Activated CD4-positive, alpha-beta T cell treated with anti-CD3 and anti-CD28 coated beads, Interleukin-10, Interleukin-2, amounts not matched to agents 100 ng/mL and 50 ng/mL, durations not matched to agents 16 hours and 8 hours (primary cell): ENCODE measurements at regions not wholly inside any gene's neighbourhood (a gene's known extent, or its start where the extent isn't known, plus 50 kb on each side); places are given as distances from the start of the nearest gene placed in this dataset.

ENCODE experiments used
- DNase-seq: peaks from one replicate; pipeline ENCODE4 v3.0.0-alpha.2; 2020

DNA sequence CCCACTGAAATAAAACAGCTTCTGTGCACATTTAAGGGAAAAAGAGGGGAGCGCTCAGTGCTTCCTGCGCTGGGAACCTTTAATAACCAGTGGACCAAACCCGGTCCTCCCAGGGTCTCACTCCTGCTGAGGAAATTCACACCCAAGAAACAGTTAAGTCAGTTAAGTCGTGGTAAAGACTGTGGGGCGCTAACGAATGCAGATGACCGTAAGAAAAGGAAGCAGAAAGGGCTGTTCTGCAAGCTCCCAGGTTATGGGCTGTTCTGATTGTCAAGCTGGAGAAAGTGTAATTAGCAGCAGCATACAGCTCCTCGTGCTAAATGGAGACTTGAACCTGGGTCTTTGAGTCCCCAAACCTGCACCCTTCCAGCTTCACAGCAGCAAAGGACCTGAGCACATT is 536.6 kb downstream of the NPHP4 start:
- no peak for DNase-seq

DNA sequence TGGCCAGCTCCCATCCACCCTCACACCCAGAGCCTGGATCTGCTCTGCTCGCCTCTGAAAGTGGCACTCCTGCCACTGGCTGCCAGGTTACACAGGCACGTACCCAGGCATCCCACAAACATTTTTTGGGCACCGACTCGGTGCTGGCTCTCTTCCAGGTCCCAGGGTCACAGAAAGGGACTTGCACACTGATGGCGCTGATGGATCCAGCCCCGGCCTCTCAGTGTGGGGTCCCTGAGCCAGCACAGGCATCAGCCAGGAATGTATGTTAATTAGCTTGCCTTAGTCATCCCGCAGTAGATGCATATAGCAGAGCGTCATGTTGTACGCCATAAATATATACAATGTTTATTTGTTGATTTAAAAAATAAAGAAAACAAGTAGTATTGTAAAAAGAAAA is 537.2 kb downstream of the NPHP4 start:
- no peak for DNase-seq

DNA sequence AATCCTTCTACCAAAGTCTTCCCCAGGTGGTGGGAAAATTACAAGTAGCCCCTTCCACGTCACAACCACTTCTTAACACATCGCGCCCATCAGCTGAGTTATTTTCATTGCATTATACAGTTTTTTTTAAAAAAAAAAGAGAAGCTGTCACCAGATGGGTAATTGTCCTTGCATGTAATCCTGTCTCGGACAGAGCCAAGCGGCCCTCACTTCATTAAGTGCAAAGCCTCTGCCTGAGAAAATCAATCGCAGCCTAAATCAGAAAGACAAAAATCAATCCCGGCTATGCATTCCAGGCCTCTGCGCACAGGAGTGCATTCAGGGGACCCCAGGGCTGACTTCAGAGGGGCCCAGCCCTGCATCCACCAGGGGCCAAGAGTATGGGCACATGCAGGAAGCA is 538.9 kb downstream of the NPHP4 start:
- no peak for DNase-seq

DNA sequence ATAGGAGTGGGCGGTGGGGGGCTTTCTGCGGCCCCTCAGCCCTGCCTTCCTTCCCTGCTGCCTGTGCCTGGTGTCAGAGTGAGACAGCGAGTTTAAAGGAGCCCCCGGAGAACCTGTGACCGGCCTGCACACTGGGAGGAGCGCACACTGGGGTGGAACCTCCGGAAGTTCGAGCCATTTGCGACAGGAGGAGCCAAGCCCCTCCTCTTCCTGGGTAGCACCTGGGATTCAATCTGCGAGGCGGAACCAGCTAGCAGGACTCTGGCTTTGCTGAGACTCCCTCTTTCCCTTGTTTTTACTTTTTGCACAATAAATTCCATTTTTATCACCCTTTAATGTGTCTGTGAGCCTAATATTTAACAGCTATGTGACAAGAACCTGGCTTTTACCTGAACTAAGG is 540.6 kb downstream of the NPHP4 start:
- no peak for DNase-seq

DNA sequence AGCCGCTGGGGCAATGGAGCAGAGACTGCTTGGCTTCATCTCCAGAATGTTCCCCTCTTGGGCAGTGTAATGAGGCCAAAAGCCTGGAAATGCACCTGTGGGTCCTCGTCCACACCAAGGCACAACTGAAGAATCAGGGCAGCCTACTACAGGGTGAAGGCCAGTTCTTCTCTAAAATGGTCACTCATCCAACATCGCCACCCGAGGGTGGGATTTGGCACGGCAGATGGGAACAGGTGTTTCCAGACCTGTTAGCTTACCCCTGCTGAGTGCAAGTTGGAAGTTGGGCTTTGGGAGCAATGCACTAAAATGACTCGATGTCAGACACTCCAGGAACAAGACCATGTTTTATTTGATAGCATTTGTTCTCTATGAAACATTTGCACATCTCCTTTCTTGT is 543.7 kb downstream of the NPHP4 start:
- peak; percentile 2 for DNase-seq

DNA sequence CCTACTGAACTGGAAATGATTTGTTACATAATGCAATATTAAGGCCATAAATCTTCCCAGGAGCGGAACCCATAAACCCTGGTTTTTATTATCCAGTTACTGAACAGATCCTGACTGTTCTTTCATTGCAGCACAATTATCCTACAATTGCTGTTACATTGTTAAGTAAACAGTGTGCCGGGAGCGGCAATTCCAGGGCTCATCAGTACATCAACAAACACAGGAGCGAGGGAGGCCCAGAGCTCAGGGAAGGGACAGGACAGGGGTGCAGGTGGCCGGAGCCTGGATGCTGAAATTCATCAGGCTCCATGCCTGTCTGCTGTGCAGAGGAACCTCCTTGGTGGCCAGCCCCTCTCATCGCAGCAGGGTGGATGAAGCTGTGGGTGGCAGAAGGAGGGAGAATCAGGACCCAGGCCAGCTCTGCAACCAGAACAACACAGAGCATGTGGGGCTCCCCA is 544.7 kb downstream of the NPHP4 start:
- DNase-seq, result no peak

DNA sequence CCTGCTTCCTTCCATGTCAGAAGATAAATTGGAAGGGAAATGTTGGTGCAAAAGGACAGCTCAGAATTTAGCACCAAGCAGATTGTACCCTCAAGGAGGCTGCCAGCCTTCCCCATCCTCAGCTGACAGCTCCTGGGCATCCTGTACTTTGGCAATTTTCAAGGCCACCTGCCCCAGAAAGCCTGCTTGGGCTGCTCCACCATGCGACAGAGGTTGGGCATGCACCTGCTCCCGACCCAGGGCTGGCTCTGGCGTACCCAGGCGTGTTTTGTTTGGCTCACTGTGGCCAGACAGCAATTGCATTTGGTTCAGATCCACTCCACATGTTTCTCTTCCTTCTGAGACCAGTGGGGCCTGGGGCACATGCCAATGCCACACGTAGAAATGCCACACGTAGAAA is 547.8 kb downstream of the NPHP4 start:
- DNase-seq, result no peak

DNA sequence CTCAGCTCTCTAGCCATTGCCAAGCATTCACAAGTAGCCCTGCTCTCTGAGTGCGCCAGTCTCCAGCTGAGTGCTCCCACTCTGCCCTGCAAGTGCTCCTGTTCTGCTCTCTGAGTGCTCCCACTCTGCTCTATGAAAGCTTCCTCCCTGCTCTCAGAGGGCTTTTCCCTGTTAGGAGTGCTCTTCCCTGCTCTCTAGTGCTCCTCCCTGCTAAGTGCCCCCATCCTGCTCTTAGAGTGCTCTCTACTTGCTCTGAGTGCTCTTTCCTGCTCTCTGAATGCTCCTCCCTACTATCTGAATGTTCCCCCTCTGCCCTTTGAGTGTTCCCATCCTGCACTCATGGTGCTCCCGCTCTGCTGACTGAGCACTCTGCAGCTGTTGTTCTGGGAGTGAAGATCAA is 555.4 kb downstream of the NPHP4 start:
- no peak for DNase-seq

DNA sequence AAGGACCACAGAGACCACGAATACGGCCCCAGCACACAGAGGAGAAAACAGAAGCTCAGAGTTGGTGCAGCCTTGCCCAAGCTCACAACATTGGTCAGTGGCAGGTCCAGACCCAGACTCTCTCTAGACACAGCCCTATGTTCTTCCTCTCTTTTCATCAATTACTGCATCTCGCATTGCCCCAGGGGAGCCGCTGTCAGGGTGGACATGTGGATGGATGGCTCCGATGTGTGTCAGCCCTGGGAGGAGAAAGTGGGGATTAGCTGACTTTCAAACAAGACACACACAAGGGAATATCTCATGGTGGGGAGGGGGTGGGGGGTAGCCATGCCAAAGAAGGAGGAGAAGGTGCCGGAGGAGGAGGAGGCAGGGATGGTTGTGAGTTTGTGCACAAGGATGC is 556.8 kb downstream of the NPHP4 start:
- DNase-seq, result no peak

DNA sequence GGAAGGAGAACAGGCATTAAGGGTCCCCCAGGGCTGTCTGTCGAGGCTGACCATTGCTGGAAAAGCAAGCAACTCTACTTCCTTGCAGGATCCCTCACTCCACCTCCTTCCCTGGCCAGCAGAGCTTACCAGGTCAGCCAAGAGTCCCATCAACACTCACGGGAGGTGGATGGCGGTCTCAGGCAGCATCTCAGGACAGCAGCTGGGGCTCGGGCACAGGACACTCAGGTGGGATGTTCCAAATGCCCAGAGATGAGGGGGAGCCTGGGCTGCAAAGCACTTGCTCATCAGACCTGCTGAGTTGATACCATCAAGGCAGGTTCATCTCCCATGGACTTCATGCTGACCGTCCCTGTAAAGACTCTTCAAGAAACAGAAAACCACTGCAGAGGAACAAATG is 559.8 kb downstream of the NPHP4 start:
- no peak for DNase-seq

DNA sequence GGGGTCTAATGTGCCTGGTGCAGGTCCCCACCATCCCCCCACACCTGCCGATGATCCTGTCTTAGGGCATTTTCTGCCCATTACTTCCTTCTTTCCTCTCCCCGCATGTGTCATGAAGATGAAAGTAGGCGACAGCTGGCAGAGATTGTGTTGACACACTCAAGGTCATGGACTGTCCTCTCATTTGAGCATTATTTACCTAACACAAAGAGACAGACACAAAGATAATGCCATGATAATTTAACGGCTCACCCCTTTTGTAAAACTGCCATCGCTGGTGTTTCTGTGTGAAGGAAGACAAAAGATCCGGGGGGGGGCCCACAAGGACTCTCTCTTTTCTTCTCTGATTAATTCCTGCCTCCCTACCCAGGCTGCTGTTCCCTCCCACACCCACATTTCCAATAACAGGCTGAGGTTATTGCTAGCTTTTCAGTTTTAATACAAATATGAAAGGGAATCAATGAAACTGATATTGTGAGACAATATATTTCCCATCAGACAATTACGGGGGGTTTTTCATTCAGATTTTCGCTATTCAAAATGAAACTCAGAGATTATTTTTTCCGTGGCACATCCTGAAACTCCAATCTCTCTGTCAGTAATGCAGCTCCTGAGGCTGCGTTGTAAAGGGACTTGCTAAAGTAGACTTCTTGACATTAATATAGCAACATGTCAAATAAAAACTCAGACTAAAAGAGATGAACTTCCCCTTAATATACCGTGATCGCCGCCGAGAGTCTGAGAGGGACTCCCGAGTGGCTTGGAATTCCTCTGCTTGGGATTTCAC is 561.1 kb downstream of the NPHP4 start:
- DNase-seq, result no peak

DNA sequence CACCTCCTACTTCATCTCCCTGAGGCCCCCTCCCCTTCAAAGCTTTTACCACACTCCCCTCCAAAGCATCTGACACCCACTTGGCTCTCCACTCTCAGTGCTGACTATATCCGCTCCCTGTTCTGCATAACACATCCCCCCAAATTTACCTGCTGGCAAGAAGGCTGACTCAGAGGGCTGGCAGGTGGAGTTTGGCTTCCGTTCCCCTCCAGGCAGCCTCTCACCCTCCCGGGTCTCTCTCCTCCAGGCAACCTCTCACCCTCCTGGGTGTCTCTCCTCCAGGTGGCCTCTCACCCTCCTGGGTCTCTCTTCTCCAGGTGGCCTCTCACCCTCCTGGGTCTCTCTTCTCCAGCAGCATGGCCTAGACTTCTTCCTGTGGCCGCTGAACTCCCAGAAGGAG is 562.1 kb downstream of the NPHP4 start:
- no peak for DNase-seq

DNA sequence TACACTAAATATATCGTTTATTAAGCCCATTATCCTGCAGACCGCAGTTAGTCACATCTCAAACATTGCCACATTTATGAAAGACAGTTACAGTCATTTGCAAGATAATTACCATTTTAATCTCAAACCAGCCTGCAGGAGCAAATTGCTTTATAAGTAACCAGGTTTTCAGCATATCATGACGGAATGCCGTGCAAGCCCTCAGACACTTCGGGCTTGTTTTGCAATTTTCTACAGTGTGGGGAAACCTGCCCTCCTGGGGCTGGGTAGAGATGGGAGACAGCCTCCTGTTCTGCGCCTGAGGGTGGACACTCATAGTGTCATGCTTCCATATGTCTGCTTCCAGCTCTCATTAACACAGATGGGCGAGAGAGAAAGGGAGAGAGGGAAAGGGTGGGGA is 563.9 kb downstream of the NPHP4 start:
- no peak for DNase-seq

DNA sequence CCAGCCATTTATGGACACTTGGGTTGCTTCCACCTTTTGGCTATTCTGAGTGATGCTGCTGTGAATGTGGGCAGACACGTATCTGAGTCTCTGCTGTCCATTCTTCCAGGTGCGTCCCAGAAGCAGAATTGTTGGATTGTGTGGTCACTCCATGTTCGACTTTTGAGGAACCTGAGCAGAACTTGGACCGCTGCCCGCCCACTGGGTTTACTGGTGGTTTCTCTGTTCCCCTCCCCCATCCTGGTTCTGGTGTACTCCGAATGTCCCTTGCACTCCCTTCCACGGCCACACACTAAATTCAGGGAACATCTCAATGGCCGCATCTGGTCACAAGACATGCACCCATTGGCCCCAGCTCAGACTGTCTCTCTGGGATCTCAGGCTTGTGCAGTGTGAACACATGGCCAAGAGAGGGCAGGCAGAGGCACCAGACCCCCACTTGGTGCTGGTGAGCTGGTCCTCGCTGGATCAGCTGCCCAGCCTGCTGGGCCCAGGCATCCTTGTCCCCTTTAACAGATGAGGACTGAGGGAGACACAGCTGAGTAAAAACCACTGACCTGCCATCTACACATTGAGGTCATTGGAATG is 565.1 kb downstream of the NPHP4 start:
- no peak for DNase-seq

DNA sequence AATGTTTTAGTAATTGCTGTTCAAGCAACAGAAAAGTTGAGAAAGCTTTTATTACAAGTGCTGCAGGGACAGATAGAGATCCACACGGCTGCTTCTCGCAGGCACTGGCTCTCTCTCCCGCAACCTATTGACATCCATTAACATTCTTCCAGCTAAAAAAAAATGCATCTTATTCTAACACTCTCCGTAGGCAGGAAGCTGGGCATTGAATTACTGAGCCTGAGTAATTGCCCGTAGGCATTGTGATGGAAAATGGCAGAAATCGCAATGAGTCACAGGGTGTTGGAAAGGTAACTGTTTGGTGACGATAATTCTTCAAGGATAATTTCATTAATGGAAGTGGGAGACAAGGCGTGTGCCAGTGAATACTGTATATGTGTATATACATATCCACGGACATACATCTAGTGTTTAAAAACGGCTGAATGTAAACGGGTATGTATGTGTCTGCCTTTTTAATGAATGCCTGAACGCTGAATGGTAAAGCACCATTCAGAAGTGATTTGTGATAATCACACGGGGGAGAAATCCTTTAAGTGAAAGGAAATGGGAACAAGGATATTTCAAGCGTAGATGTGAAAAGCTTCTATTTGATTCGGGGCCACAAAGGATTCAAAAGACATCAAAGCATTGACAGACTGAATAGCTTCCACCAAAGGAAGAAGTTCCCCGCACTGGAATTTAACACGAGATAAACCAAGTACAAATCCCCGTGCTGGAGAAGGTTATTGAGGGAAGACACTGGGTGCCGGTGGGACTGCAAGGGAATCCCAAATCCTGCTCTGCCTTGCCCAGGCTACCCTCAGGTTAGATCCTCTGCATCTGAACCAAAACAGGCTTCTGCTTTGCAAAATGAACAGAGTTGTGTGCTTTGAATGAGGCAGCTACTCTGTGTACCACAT is 567.2 kb downstream of the NPHP4 start:
- DNase-seq, result no peak

DNA sequence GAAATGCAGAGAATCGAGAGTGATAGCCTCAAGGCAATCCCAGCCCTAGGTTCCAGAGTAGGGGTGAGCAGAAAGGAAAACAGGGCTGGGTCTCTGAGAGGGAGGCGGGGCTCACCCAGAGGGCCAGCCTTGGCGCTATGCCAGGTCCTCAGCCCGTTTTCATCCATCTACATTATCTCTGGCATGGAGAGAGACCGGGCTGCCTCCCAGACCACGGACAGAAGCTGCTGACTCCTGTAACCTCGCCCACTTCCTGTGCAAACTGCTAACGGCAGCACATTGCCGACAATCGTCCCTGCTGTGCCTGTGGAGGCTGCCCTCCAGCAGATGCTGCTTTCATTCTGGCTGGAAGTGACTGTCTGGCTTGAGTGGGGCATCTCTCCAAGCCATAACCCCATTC is 569.1 kb downstream of the NPHP4 start:
- DNase-seq, result peak; percentile 13

DNA sequence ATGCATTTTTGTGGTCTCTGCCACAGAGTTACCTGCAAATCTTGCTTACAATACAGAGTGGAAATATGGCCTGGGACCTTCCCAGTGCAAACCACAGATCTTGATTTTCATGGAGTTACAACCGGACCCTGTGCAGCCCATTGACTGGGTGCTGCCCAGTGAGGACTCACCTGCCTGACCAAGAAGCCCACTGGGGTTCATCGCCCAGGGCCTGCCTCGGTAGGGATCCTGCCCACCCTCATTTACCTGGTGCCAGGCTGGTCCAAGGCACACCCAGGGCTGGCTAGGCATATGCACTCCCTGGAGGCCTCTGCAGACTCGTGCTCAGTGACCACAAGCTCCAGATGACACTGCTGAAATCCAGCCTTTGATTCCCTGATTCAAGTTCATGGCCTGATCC is 572.7 kb downstream of the NPHP4 start:
- DNase-seq, result no peak

DNA sequence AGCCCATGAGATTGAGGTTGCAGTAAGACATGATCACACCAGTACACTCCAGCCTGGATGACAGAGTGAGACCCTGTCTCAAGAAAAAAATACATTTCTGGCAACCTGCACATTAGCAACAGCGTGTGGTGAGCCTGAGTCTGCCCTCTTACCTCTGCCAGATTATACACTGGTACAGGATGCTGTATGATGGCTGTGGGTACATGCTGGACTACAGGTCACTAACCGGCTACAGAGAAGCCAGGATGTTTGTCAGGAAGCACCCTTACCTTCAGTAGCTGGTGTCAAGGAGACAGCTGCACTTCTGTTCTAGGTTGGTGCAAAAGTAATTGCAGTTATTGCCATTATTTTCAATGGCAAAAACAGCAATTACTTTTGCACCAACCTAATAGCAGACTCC is 575.7 kb downstream of the NPHP4 start:
- no peak for DNase-seq

DNA sequence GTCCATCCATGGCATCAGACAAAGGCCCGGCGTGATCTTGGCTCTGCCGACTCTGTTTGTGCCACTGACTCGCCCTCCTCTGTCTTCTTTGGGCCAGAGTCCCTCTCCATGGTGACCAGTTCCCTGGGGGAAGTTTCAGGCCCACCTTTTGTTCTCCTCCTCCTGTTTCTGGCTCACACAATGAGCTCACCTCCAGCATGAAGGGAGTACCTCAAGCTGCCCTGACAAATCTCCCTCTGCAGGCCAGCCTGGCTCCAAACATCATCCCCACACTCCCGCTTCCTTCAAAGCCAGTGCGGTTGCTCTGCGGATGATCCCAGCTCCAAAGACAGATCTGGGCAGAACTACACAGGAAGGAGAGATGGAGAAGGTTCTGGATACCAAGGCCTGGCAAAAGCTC is 576.6 kb downstream of the NPHP4 start:
- DNase-seq, result no peak

DNA sequence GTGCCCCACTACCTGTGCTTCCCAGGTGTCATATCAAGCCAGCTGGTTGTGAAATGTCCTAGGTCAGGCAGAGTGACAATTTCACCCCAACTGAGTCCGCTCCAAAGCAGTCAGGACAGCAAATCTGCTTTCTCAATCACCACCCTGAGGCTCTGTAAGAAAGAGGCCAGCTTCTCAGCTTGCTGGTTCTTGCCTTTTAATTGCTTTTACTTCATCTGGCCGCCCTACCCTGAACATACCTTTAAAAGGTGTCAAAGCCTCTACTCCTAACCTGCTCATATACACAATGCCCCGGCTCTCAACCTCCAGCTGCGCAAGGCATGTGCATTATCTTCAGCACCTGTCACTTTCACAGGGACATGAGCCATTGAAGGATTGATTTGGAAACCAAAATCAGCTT is 581.6 kb downstream of the NPHP4 start:
- DNase-seq, result no peak

DNA sequence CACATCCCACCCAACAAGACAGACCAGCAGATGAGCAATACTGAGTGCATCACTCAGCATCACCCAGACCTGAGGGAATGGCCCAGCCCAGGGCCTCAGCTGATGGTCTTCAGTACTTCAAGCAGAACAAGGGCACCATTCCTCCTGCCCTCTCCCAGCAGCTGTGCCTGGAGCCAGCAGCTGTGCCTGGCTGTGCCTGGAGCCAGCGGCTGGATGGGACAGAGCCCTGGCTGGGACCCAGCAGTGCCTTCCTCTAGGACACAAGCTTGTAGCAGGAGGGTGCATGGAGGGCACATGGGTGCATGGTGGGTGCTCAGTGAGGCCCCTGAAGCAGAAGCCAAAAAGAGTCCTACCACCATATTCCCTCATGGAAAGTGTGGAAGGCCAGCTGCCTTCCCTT is 583.8 kb downstream of the NPHP4 start:
- DNase-seq, result no peak

DNA sequence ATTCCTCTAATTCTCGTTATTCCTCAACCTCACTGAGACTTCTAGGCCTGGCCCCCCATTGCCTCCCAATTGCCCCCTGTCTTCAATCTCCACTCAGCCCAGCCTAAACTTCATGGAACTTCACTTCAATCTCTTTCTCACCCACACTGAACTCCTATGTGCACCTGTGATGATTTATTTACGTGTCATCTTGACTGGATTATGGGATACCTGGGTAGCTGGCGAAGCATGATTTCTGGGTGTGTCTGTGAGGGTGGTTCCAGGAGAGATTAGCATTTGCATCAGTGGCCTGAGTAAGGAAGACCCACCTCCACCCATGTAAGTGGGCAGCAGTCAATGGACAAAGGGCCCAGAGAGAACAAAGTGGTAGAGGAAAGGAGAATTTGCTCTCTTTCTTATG is 587.0 kb downstream of the NPHP4 start:
- no peak for DNase-seq

DNA sequence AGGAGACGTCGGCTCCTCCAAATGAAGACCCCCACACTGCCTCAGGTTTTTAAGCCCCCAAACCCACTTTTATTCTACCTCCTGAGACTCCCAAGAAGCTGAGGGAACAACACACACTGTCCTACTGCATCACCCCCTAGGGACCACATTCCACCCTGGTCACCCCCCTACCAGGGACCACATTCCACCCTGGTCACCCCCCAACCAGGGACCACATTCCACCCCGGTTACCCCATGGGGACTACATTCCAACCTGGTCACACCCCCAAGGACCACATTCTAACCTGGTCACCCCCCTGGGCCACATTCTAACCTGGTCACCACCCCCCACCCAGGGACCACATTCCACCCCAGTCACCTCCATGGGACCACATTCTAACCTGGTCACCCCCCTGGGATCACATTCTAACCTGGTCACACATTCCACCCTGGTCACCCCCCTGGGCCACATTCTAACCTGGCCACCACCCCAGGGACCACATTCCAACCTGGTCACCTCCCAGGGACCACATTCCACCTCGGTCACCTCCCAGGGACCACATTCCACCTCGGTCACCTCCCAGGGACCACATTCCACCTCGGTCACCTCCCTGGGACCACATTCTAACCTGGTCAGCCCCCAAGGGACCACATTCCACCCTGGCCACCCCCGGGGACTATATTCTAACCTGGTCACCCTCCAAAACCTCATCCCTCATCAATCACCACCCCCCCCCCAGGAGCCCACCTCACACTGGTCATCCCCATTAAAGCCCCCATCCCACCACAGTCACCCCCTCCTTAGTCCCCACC is 587.6 kb downstream of the NPHP4 start:
- DNase-seq, result no peak
